B cell (primary cell): ENCODE measurements at regions not wholly inside any gene's neighbourhood (a gene's known extent, or its start where the extent isn't known, plus 50 kb on each side); places are given as distances from the start of the nearest gene placed in this dataset.

Experiments used
- ATAC-seq: fragments of 200-7000 bp; cut with Tn5 transposase; one replicate; pipeline ENCODE4 v1.10.0; 2021; ENCODE audit warnings: low read depth, mild to moderate bottlenecking, moderate number of reproducible peaks, moderate library complexity
- CTCF ChIA-PET: fragments of 350-600 bp; sonication (Branson Sonifier 250); formaldehyde crosslinking; loops from one replicate; lab custom pipeline; 2021; ENCODE audit warnings: antibody characterized with exemption, inconsistent platforms; lab: Charles Lee
- POLR2A ChIA-PET: fragments of 350-600 bp; sonication (Branson Sonifier 250); formaldehyde crosslinking; loops from one replicate; lab custom pipeline; 2021; ENCODE audit warnings: antibody characterized with exemption; lab: Charles Lee
- DNase-seq: peaks from one replicate; pipeline ENCODE4 v3.0.0; 2013
- H2AFZ ChIP-seq: 2 replicates; pipeline ENCODE4 v1.6.1; 2012; ENCODE audit warnings: mild to moderate bottlenecking, low read depth, low read length; ENCODE audit not compliant: insufficient read depth, poor library complexity, severe bottlenecking
- H3K27ac ChIP-seq, 2 donors: 1 replicate in 1 of 2; 2 replicates in 1 of 2; pipeline ENCODE4 v1.5.1; 2012 to 2013; ENCODE audit warnings: low read length in 2 of 2, mild to moderate bottlenecking in 2 of 2, moderate library complexity in 1 of 2
- H3K27me3 ChIP-seq, 4 experiments: fragments of 200-600 bp in 1 of 4; sonication (generic) in 1 of 4; replicated peaks in 1 of 4; 1 replicate in 2 of 4; 2 replicates in 2 of 4; pipeline versions ENCODE4 v1.6.1 to v1.7.0; 2013 to 2016; ENCODE audit warnings: low read length in 3 of 4, mild to moderate bottlenecking in 2 of 4, mixed read lengths in 1 of 4, moderate library complexity in 1 of 4; ENCODE audit not compliant: insufficient read depth in 4 of 4, control insufficient read depth in 3 of 4; ENCODE audit errors: control extremely low read depth in 1 of 4
- H3K36me3 ChIP-seq, 2 experiments: replicated peaks in 1 of 2; 1 replicate in 1 of 2; 2 replicates in 1 of 2; pipeline versions ENCODE4 v1.6.1 to v1.7.1; 2013; ENCODE audit warnings: low read length in 1 of 2; ENCODE audit not compliant: insufficient read depth in 2 of 2, control insufficient read depth in 1 of 2; ENCODE audit errors: control extremely low read depth in 1 of 2, extremely low read depth in 1 of 2
- H3K4me1 ChIP-seq, 2 donors: fragments of 200-600 bp in 1 of 2; sonication (generic) in 1 of 2; 1 replicate in 1 of 2; 2 replicates in 1 of 2; pipeline versions ENCODE4 v1.5.1 to v1.6.1; 2013 to 2017; ENCODE audit warnings: low read length in 2 of 2; ENCODE audit not compliant: control insufficient read depth in 2 of 2, insufficient read depth in 2 of 2
- H3K4me2 ChIP-seq: replicated peaks from 2 replicates; pipeline ENCODE3; 2012; ENCODE audit warnings: mild to moderate bottlenecking, low read depth, low read length; ENCODE audit not compliant: poor library complexity, severe bottlenecking
- H3K4me3 ChIP-seq, 5 experiments: fragments of 200-600 bp in 1 of 5; sonication (generic) in 1 of 5; 1 replicate in 3 of 5; 2 replicates in 2 of 5; pipeline versions ENCODE4 v1.5.1 to v1.7.0; 2011 to 2016; ENCODE audit warnings: low read length in 4 of 5, mild to moderate bottlenecking in 4 of 5, low read depth in 2 of 5, control low read depth in 1 of 5, moderate library complexity in 1 of 5; ENCODE audit not compliant: insufficient read depth in 1 of 5; ENCODE audit errors: control extremely low read depth in 1 of 5, extremely low read depth in 1 of 5
- H3K79me2 ChIP-seq: fragments of 200-600 bp; sonication (generic); one replicate; pipeline ENCODE4 v1.6.0; 2016; ENCODE audit warnings: low read length; ENCODE audit not compliant: control insufficient read depth, insufficient read depth
- H3K9ac ChIP-seq: fragments of 200-600 bp; sonication (generic); 2 replicates; pipeline ENCODE4 v1.6.1; 2017; ENCODE audit warnings: mild to moderate bottlenecking, low read length, moderate library complexity
- H3K9me3 ChIP-seq, 3 donors: one replicate each; pipeline versions ENCODE4 v1.6.1 to v1.7.1; 2013; ENCODE audit warnings: low read length in 2 of 3; ENCODE audit not compliant: control insufficient read depth in 2 of 3, insufficient read depth in 1 of 3; ENCODE audit errors: control extremely low read depth in 1 of 3
- H4K20me1 ChIP-seq: 2 replicates; pipeline ENCODE4 v1.6.0; 2012; ENCODE audit warnings: mild to moderate bottlenecking, low read length; ENCODE audit not compliant: insufficient read depth, control insufficient read depth, poor library complexity, severe bottlenecking
- H3K27ac Mint-ChIP-seq: one replicate; pipeline ENCODE4 v1.8.0; 2021; ENCODE audit warnings: mixed read lengths
- H3K27me3 Mint-ChIP-seq: one replicate; pipeline ENCODE4 v1.8.0; 2021; ENCODE audit warnings: mixed read lengths
- H3K4me1 Mint-ChIP-seq: one replicate; pipeline ENCODE4 v1.8.0; 2021; ENCODE audit warnings: mixed read lengths
- H3K4me3 Mint-ChIP-seq: one replicate; pipeline ENCODE4 v1.8.0; 2021; ENCODE audit warnings: mixed read lengths
- H3K9me3 Mint-ChIP-seq: one replicate; pipeline ENCODE4 v1.8.0; 2022; ENCODE audit warnings: mixed read lengths; ENCODE audit not compliant: insufficient read depth
- EZH2 ChIP-seq: IDR thresholded peaks from 2 replicates; pipeline ENCODE4 v1.6.1; 2012; ENCODE audit warnings: borderline replicate concordance, low read depth, mild to moderate bottlenecking, moderate library complexity, low read length; ENCODE audit not compliant: insufficient read depth, poor library complexity, severe bottlenecking
- WGBS: methylation state at CpG from one replicate; pipeline ENCODE4 v1.1.5; 2013; ENCODE audit warnings: missing lambda C conversion rate; ENCODE audit not compliant: insufficient coverage; 5-methylcytosine and 5-hydroxymethylcytosine counted together
- intact Hi-C: fragments of 100-400 bp; cut with micrococcal nuclease; formaldehyde crosslinking; loops from one replicate; pipeline ENCODE4 v1.10.0; 2022
- TF ChIP-seq, protein P1 (sequence below): fragments of 200-600 bp; IDR thresholded peaks from one replicate; pipeline ENCODE4 v1.8.0; 2022; ENCODE audit warnings: antibody characterized with exemption, mild to moderate bottlenecking

GRCh38 chr11:107274138-107274537 lies 183.5 kb downstream of the CWF19L2 start:
- Histone ChIP-seq H3K4me3 (no peak overlapping the region), H3K36me3 (no peaks in the 10 kb centered on the region), H3K4me2 (no peak overlapping the region), H3K27ac (no peak overlapping the region), H4K20me1 (no peaks in the 10 kb centered on the region), H3K79me2 (no peaks in the 10 kb centered on the region), H3K9ac (no peak overlapping the region), H2AFZ (no peak overlapping the region), H3K9me3 (no peaks in the 10 kb centered on the region), H3K4me1 (no peaks in the 10 kb centered on the region), H3K27me3 (no peaks in the 10 kb centered on the region)
- H3K27me3 Mint-ChIP-seq, result no peaks in the 10 kb centered on the region
- ChIA-PET CTCF (no interaction called here), POLR2A (no interaction called here)
- H3K27ac Mint-ChIP-seq, result no peak overlapping the region
- 87% methylated on average over 3 of the region's 4 CpGs for WGBS
- intact Hi-C loops, result no loop called here
- TF ChIP-seq, protein P1, sequence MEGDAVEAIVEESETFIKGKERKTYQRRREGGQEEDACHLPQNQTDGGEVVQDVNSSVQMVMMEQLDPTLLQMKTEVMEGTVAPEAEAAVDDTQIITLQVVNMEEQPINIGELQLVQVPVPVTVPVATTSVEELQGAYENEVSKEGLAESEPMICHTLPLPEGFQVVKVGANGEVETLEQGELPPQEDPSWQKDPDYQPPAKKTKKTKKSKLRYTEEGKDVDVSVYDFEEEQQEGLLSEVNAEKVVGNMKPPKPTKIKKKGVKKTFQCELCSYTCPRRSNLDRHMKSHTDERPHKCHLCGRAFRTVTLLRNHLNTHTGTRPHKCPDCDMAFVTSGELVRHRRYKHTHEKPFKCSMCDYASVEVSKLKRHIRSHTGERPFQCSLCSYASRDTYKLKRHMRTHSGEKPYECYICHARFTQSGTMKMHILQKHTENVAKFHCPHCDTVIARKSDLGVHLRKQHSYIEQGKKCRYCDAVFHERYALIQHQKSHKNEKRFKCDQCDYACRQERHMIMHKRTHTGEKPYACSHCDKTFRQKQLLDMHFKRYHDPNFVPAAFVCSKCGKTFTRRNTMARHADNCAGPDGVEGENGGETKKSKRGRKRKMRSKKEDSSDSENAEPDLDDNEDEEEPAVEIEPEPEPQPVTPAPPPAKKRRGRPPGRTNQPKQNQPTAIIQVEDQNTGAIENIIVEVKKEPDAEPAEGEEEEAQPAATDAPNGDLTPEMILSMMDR, result no peak
- TF ChIP-seq EZH2, result no peak
- ATAC-seq (no peak), DNase-seq (no peak)
- H3K4me1 Mint-ChIP-seq, result no peaks in the 10 kb centered on the region
- peaks cover 4% of the 10 kb centered on the region for H3K9me3 Mint-ChIP-seq
- no peak overlapping the region for H3K4me3 Mint-ChIP-seq

DNA sequence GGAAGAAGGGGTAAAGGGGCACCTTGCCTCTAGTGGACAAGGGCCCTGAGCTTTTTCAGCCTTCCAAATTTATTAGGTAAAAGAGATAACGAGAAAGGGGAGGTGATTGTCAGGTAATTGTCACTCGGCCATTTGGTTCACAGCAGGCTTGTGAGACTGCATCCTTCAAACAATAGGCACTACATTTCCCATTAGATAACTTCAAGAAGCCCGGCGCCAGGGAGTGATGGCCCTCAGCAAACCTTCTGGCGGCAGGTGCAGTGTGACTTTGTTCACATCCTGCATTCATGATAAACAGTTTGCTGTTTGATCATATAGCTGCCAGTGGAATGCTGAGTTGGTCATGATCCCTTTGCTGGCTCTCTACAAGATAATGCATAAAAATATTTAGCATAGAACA lies 185.1 kb downstream of the CWF19L2 start:
- H3K4me3 ChIP-seq, result no peak overlapping the region
- no peak overlapping the region for H3K9ac ChIP-seq
- Mint-ChIP-seq H3K27me3 (no peaks in the 10 kb centered on the region), H3K4me1 (no peaks in the 10 kb centered on the region), H3K27ac (no peak overlapping the region), H3K4me3 (no peak overlapping the region), H3K9me3 (no peaks in the 10 kb centered on the region)
- WGBS, result no CpG with 5 or more reads among the region's 5 CpGs
- H3K27me3 ChIP-seq, result no peaks in the 10 kb centered on the region
- no peaks in the 10 kb centered on the region for H3K36me3 ChIP-seq
- DNase-seq, result no peak
- TF ChIP-seq, protein P1, result no peak
- TF ChIP-seq EZH2, result no peak
- H3K4me2 ChIP-seq, result no peak overlapping the region
- CTCF ChIA-PET, result no interaction called here
- H4K20me1 ChIP-seq, result no peaks in the 10 kb centered on the region
- no peaks in the 10 kb centered on the region for H3K4me1 ChIP-seq
- no peaks in the 10 kb centered on the region for H3K9me3 ChIP-seq
- no peak for ATAC-seq
- no peak overlapping the region for H2AFZ ChIP-seq
- intact Hi-C loops, result no loop called here
- H3K79me2 ChIP-seq, result no peaks in the 10 kb centered on the region
- POLR2A ChIA-PET, result no interaction called here
- no peak overlapping the region for H3K27ac ChIP-seq
